Left ventricle myocardium inferior (tissue), 1 donor: ENCODE measurements at regions not wholly inside any gene's neighbourhood (a gene's known extent, or its start where the extent isn't known, plus 50 kb on each side); places are given as distances from the start of the nearest gene placed in this dataset.

Experiments used
- DNase-seq: peaks from one replicate; pipeline ENCODE4 v3.0.0-alpha.2; 2020
- H3K27ac ChIP-seq: fragments of 200-600 bp; replicated peaks from 2 replicates; pipeline ENCODE4 v1.8.0; 2021
- H3K27me3 ChIP-seq: fragments of 200-600 bp; 2 replicates; pipeline ENCODE4 v1.8.0; 2021; ENCODE audit warnings: low read depth
- H3K36me3 ChIP-seq: fragments of 200-600 bp; 2 replicates; pipeline ENCODE4 v1.8.0; 2021
- H3K4me1 ChIP-seq: fragments of 200-600 bp; 2 replicates; pipeline ENCODE4 v1.8.0; 2021
- H3K4me3 ChIP-seq: fragments of 200-600 bp; 2 replicates; pipeline ENCODE4 v1.8.0; 2021; ENCODE audit warnings: mild to moderate bottlenecking, moderate library complexity
- H3K9me3 ChIP-seq: fragments of 200-600 bp; replicated peaks from 2 replicates; pipeline ENCODE4 v1.8.0; 2021
- intact Hi-C: fragments of 100-400 bp; cut with micrococcal nuclease; formaldehyde crosslinking; loops from one replicate; pipeline ENCODE4 v1.11.0; 2022
- TF ChIP-seq, protein P1 (sequence below): fragments of 200-600 bp; IDR thresholded peaks from 2 replicates; pipeline ENCODE4 v1.8.0; 2021; ENCODE audit warnings: antibody characterized with exemption, mild to moderate bottlenecking, borderline replicate concordance
- donor health status: DM: no; HTN: yes; CAD: no; lungs with severe emphysema.

DNA sequence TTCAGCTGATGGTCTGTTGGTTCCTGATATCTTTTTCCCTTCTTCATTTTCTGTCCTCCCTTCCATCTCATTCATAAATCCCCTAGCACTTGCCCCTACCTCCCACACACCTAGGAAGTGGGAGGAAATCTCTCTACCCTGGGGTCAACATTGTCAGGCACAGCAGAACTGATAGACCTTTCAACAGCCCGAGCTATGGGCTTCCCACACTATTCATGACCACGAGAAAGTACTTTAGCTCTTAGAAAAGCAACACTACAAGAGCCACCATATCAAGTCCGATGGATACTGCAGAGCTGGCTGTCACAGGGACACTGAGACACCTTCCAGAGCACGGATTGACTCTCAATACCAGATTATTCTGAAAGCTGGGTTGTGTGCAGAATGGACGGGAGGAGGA lies 180.6 kb upstream of the NEBL start:
- intact Hi-C loops: loop anchor here (5.0 kb wide), 1 partner anchor 190 kb away; no protein-coding TSS in a partner anchor
- DNase-seq: no peak
- no peaks in the 10 kb centered on the region for H3K9me3 ChIP-seq
- TF ChIP-seq, protein P1, sequence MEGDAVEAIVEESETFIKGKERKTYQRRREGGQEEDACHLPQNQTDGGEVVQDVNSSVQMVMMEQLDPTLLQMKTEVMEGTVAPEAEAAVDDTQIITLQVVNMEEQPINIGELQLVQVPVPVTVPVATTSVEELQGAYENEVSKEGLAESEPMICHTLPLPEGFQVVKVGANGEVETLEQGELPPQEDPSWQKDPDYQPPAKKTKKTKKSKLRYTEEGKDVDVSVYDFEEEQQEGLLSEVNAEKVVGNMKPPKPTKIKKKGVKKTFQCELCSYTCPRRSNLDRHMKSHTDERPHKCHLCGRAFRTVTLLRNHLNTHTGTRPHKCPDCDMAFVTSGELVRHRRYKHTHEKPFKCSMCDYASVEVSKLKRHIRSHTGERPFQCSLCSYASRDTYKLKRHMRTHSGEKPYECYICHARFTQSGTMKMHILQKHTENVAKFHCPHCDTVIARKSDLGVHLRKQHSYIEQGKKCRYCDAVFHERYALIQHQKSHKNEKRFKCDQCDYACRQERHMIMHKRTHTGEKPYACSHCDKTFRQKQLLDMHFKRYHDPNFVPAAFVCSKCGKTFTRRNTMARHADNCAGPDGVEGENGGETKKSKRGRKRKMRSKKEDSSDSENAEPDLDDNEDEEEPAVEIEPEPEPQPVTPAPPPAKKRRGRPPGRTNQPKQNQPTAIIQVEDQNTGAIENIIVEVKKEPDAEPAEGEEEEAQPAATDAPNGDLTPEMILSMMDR: no peak
- H3K27ac ChIP-seq: peak overlapping the region; percentile 72
- peak overlapping the region; percentile 26 for H3K4me3 ChIP-seq
- H3K27me3 ChIP-seq: no peaks in the 10 kb centered on the region
- H3K36me3 ChIP-seq: no peaks in the 10 kb centered on the region
- H3K4me1 ChIP-seq: peaks cover 11% of the 10 kb centered on the region

DNA sequence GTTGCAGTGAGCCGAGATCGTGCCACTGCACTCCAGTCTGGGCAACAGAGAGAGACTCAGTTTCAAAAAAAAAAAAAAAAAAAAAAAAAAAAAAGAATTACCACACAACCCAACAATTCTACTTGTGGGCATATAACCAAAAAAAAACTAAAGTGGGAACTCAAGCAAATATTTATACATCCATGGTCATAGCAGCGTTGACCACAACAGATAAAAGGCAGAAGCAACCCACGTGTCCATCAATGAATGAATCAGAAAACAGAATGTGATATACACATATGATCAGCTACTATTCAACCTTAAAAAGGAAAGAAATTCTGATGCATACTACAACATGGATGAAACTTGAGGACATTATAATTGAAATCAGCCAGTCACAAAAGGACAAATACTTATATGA lies 179.3 kb upstream of the NEBL start:
- Histone ChIP-seq H3K36me3 (no peaks in the 10 kb centered on the region), H3K9me3 (no peaks in the 10 kb centered on the region), H3K27me3 (no peaks in the 10 kb centered on the region), H3K27ac (no peak overlapping the region), H3K4me3 (no peak overlapping the region), H3K4me1 (peaks cover 16% of the 10 kb centered on the region)
- DNase-seq: no peak
- TF ChIP-seq, protein P1: no peak
- intact Hi-C loops: loop anchor here (5.0 kb wide), 1 partner anchor 191 kb away; no protein-coding TSS in a partner anchor

DNA sequence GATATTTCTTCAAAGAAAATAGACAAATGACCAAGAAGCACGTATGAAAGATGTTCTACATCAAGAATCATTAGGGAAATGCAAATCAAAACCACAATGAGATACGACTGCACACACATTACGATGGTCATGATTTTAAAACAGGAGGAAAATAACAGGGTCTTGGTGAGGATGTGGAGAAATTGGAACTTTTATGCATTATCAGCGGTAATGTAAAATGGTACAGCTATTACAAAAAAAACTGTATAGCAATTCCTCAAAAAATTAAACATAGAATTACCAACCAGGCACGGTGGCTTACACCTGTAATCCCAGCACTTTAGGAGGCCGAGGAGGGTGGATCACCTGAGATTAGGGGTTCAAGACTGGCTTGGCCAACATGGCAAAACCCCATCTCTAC lies 178.8 kb upstream of the NEBL start:
- H3K36me3 ChIP-seq: no peaks in the 10 kb centered on the region
- TF ChIP-seq, protein P1: no peak
- no peak overlapping the region for H3K27ac ChIP-seq
- DNase-seq: no peak
- intact Hi-C loops: loop anchor here (5.0 kb wide), 1 partner anchor 191 kb away; no protein-coding TSS in a partner anchor
- peaks cover 16% of the 10 kb centered on the region for H3K4me1 ChIP-seq
- no peaks in the 10 kb centered on the region for H3K9me3 ChIP-seq
- H3K4me3 ChIP-seq: no peak overlapping the region
- H3K27me3 ChIP-seq: no peaks in the 10 kb centered on the region

DNA sequence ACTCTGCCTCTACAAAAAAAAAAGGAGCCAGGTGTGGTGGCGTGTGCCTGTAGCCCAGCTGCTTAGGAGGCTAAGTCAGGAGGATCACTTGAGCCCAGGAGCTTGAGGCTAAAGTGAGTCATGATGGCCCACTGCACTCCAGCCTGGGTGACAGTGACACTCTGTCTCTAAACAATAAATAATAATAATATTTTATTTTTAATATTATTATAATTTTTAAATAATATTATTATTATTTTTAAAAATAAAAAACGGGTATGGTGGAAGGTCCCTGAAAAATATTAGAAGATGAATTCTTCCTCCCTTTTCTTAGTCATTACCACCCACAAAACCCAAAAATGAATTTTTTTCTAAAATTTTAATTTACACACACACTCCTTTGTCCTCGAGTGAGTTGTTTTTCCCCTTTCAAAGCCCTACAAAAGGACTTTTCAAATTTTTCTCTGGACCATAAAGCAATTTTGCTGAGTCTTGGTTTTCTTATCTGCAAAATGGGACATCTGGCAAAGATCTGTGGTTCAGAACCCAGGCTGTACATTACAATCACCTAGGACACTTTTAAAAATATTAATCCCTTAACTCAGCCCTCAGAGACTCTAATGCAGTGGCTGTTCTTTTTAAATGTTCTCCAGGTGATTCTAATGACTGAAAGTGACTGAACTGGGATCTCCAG lies 174.0 kb upstream of the NEBL start:
- TF ChIP-seq, protein P1: no peak
- no peak for DNase-seq
- Histone ChIP-seq H3K9me3 (no peaks in the 10 kb centered on the region), H3K4me3 (no peak overlapping the region), H3K27me3 (no peaks in the 10 kb centered on the region), H3K4me1 (peaks cover 33% of the 10 kb centered on the region), H3K27ac (no peak overlapping the region), H3K36me3 (no peaks in the 10 kb centered on the region)
- intact Hi-C loops: no loop called here

DNA sequence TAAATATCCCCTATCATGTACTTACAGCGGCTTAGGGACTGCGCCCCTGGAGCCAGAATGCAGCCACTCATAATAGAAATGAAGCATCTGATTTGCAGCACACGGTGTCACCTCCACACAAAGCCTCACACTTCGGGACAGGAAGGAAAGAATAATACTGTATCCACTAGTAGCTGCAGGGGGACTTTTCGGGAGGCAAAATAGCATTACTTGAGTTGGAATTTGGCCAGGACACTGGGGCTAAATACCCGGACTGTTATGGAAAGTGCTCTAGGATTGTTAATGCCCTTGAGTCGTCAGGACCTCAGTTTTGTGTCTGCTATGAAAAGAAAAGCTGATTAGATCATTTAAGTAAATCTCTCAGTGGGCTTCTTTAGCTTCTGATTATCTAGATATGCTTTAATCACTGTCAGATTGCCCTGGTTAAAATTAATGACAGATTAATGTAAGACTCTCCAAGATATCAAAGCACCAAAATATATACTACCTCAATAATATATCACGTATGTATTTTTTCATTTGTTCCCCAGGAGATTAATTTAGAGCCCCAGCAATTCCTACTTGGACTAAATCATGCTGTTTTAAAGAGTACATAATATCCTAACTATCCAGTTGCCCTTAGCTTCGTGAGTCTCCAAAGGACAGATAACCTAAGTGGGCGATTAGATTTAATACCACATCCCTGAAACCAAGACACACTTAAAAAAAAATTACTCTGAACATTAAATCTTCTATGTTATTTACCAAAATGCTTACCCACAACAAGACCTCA lies 173.0 kb upstream of the NEBL start:
- intact Hi-C loops: no loop called here
- H3K4me1 ChIP-seq: peaks cover 33% of the 10 kb centered on the region
- TF ChIP-seq, protein P1: no peak
- no peaks in the 10 kb centered on the region for H3K9me3 ChIP-seq
- no peaks in the 10 kb centered on the region for H3K36me3 ChIP-seq
- H3K4me3 ChIP-seq: peak overlapping the region; percentile 10
- H3K27me3 ChIP-seq: no peaks in the 10 kb centered on the region
- DNase-seq: no peak
- peak overlapping the region; percentile 66 for H3K27ac ChIP-seq
